ENCODE measurements at regions not wholly inside any gene's neighbourhood (a gene's known extent, or its start where the extent isn't known, plus 50 kb on each side); places are given as distances from the start of the nearest gene placed in this dataset.

DNA sequence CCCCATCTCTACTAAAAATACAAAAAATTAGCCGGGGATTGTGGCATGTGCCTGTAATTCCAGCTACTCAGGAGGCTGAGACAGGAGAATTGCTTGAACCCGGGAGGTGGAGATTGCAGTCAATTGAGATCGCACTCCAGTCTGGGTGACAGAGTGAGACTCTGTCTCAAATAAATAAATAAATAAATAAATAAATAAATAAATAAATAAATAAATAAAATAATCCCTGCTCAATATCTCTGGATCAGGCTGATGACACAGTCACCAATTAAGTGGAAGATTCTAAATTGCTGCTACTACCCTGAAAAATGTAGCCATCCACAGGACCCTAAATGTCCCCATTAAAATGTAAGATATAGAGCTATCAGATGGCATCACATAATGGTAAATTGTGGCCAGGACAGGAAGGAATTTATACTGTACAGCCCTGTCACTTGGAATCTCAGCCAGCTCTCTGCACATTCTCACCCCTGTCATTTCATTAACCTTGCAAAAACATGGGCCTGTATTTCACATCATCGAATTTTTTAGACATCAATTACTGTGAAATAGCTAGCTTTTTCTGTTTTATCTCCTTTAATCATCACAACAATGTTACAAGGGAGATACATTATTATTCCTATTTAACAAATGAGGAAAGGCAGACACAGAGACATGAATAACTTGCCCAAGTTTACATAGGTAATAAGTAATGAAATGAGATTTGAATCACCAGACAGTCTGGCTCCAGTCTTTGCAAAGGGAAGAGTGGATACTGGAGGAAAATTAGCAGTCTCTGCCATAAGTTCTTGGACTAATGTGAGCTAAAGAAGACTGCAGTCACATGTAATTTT, 56.7 kb upstream of the NTPCR start:
- no peaks in the 10 kb centered on the region for H3K27me3 ChIP-seq (replicated peaks in 1 of 4; ENCODE audit: control insufficient read depth in 3 of 4, extremely low read depth in 1 of 4, insufficient read depth in 3 of 4, low read length in 3 of 4)
- H2AFZ ChIP-seq (ENCODE audit: low read length), result no peak overlapping the region
- no peaks in the 10 kb centered on the region for H3K79me1 ChIP-seq (ENCODE audit: low read depth, low read length)
- H3K4me3 ChIP-seq (ENCODE audit: extremely low read depth in 1 of 4, insufficient read depth in 2 of 4, low read depth in 3 of 4, low read length in 4 of 4), result no peak overlapping the region
- no peak overlapping the region for H3K18ac ChIP-seq (ENCODE audit: extremely low read depth, low read length)
- no peak for FAIRE-seq
- no peak overlapping the region for H3K56ac ChIP-seq (replicated peaks; ENCODE audit: insufficient read length, low read depth, low read length)
- 85% methylated on average over 3 of the region's 4 CpGs; no CpG with 5 or more reads in 1 of the 2 experiments for WGBS, 2 experiments (ENCODE audit: extremely low coverage in 1 of 2, insufficient coverage in 1 of 2, insufficient read length in 1 of 2, insufficient replicate concordance in 2 of 2, low coverage in 1 of 2, low lambda C conversion rate in 2 of 2, missing lambda C conversion rate in 1 of 2)
- H2BK20ac ChIP-seq (ENCODE audit: low read length), result no peak overlapping the region
- H4K20me1 ChIP-seq (replicated peaks in 1 of 2; ENCODE audit: control insufficient read depth in 1 of 2, insufficient read depth in 2 of 2, low read length in 2 of 2), result no peaks in the 10 kb centered on the region
- no peak for DNase-seq (ENCODE audit: low read depth in 1 of 2, low spot score in 2 of 2)
- no peak overlapping the region for H3K14ac ChIP-seq (ENCODE audit: insufficient read length)
- no peak overlapping the region for H4K5ac ChIP-seq (ENCODE audit: insufficient read length, low read depth, low read length)
- H3K4me1 ChIP-seq (replicated peaks in 1 of 4; ENCODE audit: control insufficient read depth in 3 of 4, insufficient read depth in 4 of 4, low read length in 3 of 4), result peaks cover 0 to 6% (median 0%) of the 10 kb centered on the region in 4 experiments; a peak in 2 of 7 replicates
- H4K8ac ChIP-seq (ENCODE audit: extremely low read depth, insufficient read depth, low read length), result no peak overlapping the region
- H3K23ac ChIP-seq (ENCODE audit: insufficient read length), result no peak overlapping the region
- ChIA-PET CTCF (ENCODE audit: partially characterized antibody) (interaction anchor here (0.8 to 7.3 kb wide), 4 partner anchors 10 to 132 kb away, joined by 3 to 47 read pairs (median 4); no protein-coding TSS in a partner anchor), POLR2A (ENCODE audit: partially characterized antibody) (interaction anchor here (1.2 kb wide), 1 partner anchor 15 kb away, joined by 4 read pairs; no protein-coding TSS in a partner anchor)
- no peak overlapping the region for H3K4ac ChIP-seq (replicated peaks; ENCODE audit: insufficient read length, low read depth, low read length)
- H3K4me2 ChIP-seq (ENCODE audit: insufficient read depth in 1 of 2, low read depth in 2 of 2, low read length in 2 of 2), result no peak overlapping the region
- no peak overlapping the region for H3K27ac ChIP-seq (ENCODE audit: low read depth, low read length)
- H2BK15ac ChIP-seq (ENCODE audit: low read length), result no peak overlapping the region
- no peaks in the 10 kb centered on the region for H3K79me2 ChIP-seq (ENCODE audit: control insufficient read depth in 1 of 2, insufficient read depth in 2 of 2, low read length in 2 of 2)
- H2BK120ac ChIP-seq (replicated peaks; ENCODE audit: low read depth, low read length), result no peak overlapping the region
- H4K91ac ChIP-seq (replicated peaks; ENCODE audit: insufficient read length, low read length), result no peak overlapping the region
- peaks cover 6% of the 10 kb centered on the region in 2 experiments for H3K9me3 ChIP-seq (ENCODE audit: insufficient read depth in 2 of 2, low read depth in 1 of 2, low read length in 1 of 2)
- no peak overlapping the region for H3K9ac ChIP-seq (replicated peaks in 1 of 4; ENCODE audit: extremely low read depth in 1 of 4, low read depth in 3 of 4, low read length in 3 of 4)
- no peaks in the 10 kb centered on the region for H3K23me2 ChIP-seq (ENCODE audit: low read depth, low read length)
- H2AK5ac ChIP-seq (ENCODE audit: low read depth, low read length), result no peak overlapping the region
- H2BK12ac ChIP-seq (ENCODE audit: low read depth, low read length), result no peak overlapping the region
- H2BK5ac ChIP-seq (ENCODE audit: low read depth, low read length), result no peak overlapping the region
- H3K36me3 ChIP-seq (ENCODE audit: control insufficient read depth in 2 of 4, insufficient read depth in 4 of 4, low read length in 3 of 4), result no peaks in the 10 kb centered on the region
- TF ChIP-seq TCF12 (IDR thresholded peaks at IDR 0.05; ENCODE audit: low read depth, low read length), result no peak
- TF ChIP-seq CBX5 (IDR thresholded peaks at IDR 0.05; ENCODE audit: low read depth, low read length), result no peak
- no peak for TF ChIP-seq HDAC6 (IDR thresholded peaks at IDR 0.05; ENCODE audit: low read depth, low read length)
- no peak for TF ChIP-seq KDM1A (IDR thresholded peaks at IDR 0.05; ENCODE audit: borderline replicate concordance, low read length)
- no peak for TF ChIP-seq KDM4A (IDR thresholded peaks at IDR 0.05; ENCODE audit: low read depth, low read length, severe bottlenecking)
- no peak for TF ChIP-seq SAP30 (IDR thresholded peaks at IDR 0.05; ENCODE audit: insufficient read depth, insufficient replicate concordance, low read length)
- no peak for TF ChIP-seq FOSL1 (IDR thresholded peaks at IDR 0.05; ENCODE audit: insufficient read depth, low read depth, low read length)
- TF ChIP-seq TEAD4 (IDR thresholded peaks at IDR 0.05; ENCODE audit: low read depth, low read length), result no peak
- no peak for TF ChIP-seq CHD2 (IDR thresholded peaks at IDR 0.05; ENCODE audit: low read length)
- TF ChIP-seq MAFK (IDR thresholded peaks at IDR 0.05; ENCODE audit: low read depth, low read length), result no peak
- TF ChIP-seq, protein P1, sequence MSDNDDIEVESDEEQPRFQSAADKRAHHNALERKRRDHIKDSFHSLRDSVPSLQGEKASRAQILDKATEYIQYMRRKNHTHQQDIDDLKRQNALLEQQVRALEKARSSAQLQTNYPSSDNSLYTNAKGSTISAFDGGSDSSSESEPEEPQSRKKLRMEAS (IDR thresholded peaks at IDR 0.05), result no peak
- no peak for TF ChIP-seq CHD1 (IDR thresholded peaks at IDR 0.05; ENCODE audit: low read depth, low read length)
- no peak for TF ChIP-seq POLR2AphosphoS5 (IDR thresholded peaks at IDR 0.05; ENCODE audit: low read depth, low read length)
